ENCODE measurements at regions not wholly inside any gene's neighbourhood (a gene's known extent, or its start where the extent isn't known, plus 50 kb on each side); places are given as distances from the start of the nearest gene placed in this dataset.

DNA sequence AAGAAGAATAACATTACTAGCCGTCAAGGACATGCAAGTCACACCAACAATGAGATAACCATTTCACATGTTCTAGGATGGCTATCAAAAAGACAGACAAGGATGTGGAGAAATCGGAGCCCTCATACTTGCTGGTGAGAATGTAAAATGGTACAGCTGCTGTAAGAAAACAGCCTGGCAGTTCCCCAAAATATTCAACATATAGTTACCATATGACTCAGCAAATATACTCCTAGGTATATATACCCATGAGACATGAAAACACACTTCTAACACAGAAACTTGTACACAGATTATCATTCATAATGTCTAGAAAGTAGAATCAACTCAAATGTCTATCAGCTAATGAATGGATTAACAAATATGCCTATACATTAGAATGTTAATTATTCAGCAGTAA, 105.4 kb upstream of the PCAT7 start:
- TF ChIP-seq EZH2 (optimal IDR thresholded peaks at IDR 0.05; ENCODE audit: low read depth, low read length), result no peak
- TF ChIP-seq, protein P1, sequence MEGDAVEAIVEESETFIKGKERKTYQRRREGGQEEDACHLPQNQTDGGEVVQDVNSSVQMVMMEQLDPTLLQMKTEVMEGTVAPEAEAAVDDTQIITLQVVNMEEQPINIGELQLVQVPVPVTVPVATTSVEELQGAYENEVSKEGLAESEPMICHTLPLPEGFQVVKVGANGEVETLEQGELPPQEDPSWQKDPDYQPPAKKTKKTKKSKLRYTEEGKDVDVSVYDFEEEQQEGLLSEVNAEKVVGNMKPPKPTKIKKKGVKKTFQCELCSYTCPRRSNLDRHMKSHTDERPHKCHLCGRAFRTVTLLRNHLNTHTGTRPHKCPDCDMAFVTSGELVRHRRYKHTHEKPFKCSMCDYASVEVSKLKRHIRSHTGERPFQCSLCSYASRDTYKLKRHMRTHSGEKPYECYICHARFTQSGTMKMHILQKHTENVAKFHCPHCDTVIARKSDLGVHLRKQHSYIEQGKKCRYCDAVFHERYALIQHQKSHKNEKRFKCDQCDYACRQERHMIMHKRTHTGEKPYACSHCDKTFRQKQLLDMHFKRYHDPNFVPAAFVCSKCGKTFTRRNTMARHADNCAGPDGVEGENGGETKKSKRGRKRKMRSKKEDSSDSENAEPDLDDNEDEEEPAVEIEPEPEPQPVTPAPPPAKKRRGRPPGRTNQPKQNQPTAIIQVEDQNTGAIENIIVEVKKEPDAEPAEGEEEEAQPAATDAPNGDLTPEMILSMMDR (IDR thresholded peaks at IDR 0.05; ENCODE audit: low read length), result no peak
- no peak for TF ChIP-seq EZH2phosphoT487 (IDR thresholded peaks at IDR 0.05; ENCODE audit: low read length)
